GM13977 (cell line): ENCODE measurements at regions not wholly inside any gene's neighbourhood (a gene's known extent, or its start where the extent isn't known, plus 50 kb on each side); places are given as distances from the start of the nearest gene placed in this dataset.
"Not testable (repeated sequence)": the region's sequence is repeated elsewhere in the genome, so short reads cannot be mapped to it uniquely, and the experiment has no call there.

Experiments used
- DNase-seq: peaks from one replicate; pipeline ENCODE4 v3.0.0; 2012; ENCODE audit warnings: low spot score
- in situ Hi-C: fragments of 300-500 bp; cut with MboI; formaldehyde crosslinking; loops from one replicate; pipeline ENCODE4 v1.12.0; 2022; ENCODE audit warnings: low sequenced_read_pairs, low pct_unique_long_range_greater_than_20kb, mixed read lengths, inconsistent platforms; ENCODE audit not compliant: unreplicated experiment
- TF ChIP-seq, protein P1 (sequence below): IDR thresholded peaks from 2 replicates; pipeline ENCODE4 v1.5.1; 2012; ENCODE audit warnings: mild to moderate bottlenecking, control low read depth; ENCODE audit not compliant: insufficient read depth; ENCODE audit errors: extremely low read depth, missing control alignments

DNA sequence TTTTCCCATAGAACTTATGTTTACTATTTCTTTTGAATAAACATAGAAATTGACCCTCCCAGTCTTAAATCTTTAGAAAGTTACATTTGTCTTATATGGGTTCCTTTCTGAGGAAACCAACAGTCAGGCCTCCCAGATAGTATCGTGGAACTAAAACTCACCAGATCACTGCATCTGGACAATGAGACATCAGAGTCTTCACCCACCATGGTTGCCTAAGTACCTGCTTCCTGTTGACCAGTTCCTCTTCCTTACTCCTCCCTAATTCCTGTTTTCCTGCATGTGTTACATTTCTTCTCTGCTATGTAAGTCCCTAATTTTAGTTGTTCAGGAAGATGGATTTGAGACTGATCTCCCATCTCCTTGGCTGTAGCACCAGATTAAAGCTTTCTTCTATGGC is 462.2 kb downstream of the DIRAS2 start:
- TF ChIP-seq, protein P1, sequence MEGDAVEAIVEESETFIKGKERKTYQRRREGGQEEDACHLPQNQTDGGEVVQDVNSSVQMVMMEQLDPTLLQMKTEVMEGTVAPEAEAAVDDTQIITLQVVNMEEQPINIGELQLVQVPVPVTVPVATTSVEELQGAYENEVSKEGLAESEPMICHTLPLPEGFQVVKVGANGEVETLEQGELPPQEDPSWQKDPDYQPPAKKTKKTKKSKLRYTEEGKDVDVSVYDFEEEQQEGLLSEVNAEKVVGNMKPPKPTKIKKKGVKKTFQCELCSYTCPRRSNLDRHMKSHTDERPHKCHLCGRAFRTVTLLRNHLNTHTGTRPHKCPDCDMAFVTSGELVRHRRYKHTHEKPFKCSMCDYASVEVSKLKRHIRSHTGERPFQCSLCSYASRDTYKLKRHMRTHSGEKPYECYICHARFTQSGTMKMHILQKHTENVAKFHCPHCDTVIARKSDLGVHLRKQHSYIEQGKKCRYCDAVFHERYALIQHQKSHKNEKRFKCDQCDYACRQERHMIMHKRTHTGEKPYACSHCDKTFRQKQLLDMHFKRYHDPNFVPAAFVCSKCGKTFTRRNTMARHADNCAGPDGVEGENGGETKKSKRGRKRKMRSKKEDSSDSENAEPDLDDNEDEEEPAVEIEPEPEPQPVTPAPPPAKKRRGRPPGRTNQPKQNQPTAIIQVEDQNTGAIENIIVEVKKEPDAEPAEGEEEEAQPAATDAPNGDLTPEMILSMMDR: no peak
- DNase-seq: no peak
- in situ Hi-C loops: no loop called here

DNA sequence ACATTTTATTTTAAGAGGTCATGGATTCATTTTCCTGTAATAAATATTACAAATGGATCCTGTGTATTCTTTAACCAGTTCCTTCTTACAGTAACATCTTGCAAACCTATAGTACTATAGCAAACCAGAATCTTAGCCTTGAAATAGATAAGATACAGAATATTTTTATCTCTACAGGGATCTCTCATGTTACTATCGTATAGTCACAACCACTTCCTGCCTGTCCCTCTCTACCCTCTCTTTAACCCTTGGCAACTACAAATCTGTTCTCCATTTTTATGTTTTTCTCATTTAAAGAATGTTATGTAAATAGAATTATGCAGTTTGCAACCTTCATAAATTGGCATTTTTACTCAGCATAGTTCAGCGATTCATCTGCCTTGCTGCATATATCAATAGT is 454.0 kb downstream of the DIRAS2 start:
- DNase-seq: no peak
- TF ChIP-seq, protein P1: no peak
- in situ Hi-C loops: no loop called here

DNA sequence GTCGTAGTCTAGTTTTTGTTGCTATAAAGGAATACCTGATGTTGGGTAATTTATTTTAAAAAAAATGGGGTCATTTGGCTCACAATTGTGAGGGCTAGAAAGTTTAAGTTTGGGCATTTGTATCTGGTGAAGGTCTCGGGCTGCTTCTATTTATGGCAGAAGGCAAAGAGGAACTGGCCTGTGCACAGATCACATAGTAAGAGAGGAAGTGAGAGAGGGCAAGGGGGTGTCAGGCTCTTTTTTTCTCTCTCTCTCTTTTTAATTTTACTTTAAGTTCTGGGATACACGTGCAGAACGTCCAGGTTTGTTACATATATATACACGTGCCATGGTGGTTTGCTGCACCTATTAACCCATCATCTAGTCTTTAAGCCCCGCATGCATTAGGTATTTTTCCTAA is 453.3 kb downstream of the DIRAS2 start:
- TF ChIP-seq, protein P1: no peak
- in situ Hi-C loops: no loop called here
- peak; percentile 48 for DNase-seq

DNA sequence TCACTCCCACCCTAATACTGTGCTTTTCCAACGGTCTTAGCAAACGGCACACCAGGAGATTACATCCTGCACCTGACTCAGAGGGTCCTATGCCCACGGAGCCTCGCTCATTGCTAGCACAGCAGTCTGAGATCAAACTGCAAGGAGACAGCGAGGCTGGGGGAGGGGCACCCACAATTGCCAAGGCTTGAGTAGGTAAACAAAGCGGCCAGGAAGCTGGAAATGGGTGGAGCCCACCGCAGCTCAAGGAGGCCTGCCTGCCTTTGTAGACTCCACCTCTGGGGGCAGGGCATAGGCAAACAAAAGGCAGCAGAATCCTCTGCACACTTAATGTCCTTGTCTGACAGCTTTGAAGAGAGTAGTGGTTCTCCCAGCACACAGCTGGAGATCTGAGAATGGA is 450.2 kb downstream of the DIRAS2 start:
- DNase-seq, in situ Hi-C loops: not testable (repeated sequence)

DNA sequence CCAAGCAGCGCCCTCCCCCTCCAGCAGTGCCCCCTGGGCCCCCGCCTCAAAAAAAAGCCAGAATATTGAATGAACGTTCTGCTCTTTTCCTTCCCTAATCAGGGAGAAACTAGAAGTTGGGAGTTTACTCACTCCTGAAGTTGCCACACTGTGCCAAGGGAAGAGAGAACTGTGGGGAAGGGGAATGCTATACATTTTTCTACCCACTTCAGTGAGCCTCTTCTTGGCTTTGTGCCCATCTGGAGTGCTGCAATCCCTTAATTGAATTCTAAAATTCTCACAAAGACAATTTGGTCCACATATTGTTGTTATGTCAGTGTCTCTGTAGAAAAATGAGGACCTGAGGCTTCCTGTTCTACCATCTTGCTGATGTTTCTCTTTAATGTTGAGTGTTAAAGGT is 443.7 kb downstream of the DIRAS2 start:
- DNase-seq: no peak
- in situ Hi-C loops: no loop called here
- TF ChIP-seq, protein P1: no peak

DNA sequence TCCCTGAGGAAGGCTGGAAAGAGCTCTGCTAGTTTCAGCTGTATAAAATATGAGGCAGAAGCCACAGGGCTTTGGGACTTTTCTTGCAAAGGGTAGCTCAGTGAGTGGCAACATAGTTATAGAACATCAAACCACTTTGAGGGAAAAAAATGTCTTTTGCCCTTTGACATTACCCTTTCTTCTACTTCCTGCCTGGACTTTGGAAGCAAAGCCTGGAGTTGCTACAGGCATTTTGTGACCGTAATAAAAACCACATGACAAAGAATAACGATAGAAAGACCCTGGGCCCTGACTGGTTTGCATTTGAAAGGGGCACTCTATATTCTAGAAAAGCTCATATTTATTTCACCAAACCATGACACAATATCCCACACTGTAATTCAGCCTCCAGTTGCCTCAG is 440.9 kb downstream of the DIRAS2 start:
- in situ Hi-C loops: loop anchor here (25.0 kb wide), 1 partner anchor 661 kb away; no protein-coding TSS in a partner anchor
- no peak for DNase-seq
- TF ChIP-seq, protein P1: no peak

DNA sequence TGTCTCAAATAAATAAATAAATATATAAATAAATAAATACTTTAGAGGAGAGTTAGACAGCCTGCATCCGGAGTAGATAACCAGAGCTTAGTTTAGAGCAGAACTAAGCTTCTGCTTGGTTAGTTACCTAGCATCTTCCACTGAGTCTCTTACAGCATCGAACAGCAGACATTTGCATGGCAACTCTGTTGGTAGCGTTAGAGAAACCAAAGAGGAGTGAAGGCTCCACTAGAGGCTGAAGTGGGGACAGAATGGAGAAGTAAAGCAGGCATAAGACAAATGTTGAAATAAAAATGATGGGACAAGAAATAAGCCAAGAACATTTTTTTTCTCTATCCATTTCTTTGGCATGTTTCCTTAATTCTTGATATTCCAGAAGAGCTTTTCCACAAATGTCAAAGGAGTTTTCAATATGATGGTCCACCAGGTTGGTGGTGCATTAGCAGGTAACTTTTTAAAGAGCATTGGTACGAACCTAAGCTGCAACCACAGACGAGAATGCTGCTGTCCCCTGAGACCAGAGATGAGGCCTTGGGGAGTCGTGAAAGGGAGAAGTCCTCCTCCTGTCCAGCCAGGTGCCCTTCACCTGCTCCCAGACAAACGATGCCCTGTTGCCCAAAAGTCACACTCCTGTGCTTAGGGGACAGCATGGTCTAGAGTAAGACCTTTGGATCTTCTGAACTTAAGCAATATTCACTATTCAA is 438.3 kb downstream of the DIRAS2 start:
- TF ChIP-seq, protein P1: no peak
- in situ Hi-C loops: loop anchor here (25.0 kb wide), 1 partner anchor 658 kb away; no protein-coding TSS in a partner anchor
- no peak for DNase-seq

DNA sequence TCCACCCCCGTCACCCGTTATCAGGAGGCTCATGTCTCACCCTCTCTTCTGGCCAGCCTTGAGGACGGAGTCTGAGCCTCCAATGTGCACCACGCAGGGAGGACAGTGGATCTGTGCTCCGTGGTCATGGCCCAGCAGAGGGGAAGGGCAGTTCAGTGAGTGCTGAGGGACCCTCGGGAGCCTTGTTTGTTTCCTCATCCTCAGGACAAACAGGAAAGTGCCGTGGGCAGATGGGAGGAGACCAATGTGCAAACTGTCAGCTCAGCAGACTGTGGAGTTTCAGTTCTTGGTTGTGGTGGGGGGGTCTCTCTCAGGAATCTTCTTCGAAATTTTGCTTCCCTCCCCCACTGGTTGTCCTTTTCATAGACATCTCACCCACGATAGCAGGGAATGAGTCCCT is 429.6 kb downstream of the DIRAS2 start:
- in situ Hi-C loops: loop anchor here (25.0 kb wide), 1 partner anchor 649 kb away; no protein-coding TSS in a partner anchor

More for the DNA sequence above, 429.6 kb downstream of the DIRAS2 start:
- DNase-seq: not testable (repeated sequence)
